Astrocyte of the cerebellum (primary cell): ENCODE measurements at regions not wholly inside any gene's neighbourhood (a gene's known extent, or its start where the extent isn't known, plus 50 kb on each side); places are given as distances from the start of the nearest gene placed in this dataset.

Experiments
- DNase-seq: peaks from one replicate; pipeline ENCODE4 v3.0.0-alpha.2; 2011; ENCODE audit warnings: low read depth
- H3K4me3 ChIP-seq: 2 replicates; pipeline ENCODE4 v1.5.1; 2011; ENCODE audit warnings: mild to moderate bottlenecking, low read depth, low read length, moderate library complexity
- in situ Hi-C: cut with HindIII; loops from 2 replicates; pipeline ENCODE4 v1.10.0; 2017; ENCODE audit warnings: low sequenced_read_pairs
- TF ChIP-seq, protein P1 (sequence below): IDR thresholded peaks from 2 replicates; pipeline ENCODE4 v1.5.1; 2012; ENCODE audit warnings: low read length, low read depth, moderate library complexity, mild to moderate bottlenecking; ENCODE audit errors: missing control alignments

GRCh38 chrX:35743331-35743730 is 54.8 kb upstream of the MAGEB16 start:
- in situ Hi-C loops: no loop called here
- TF ChIP-seq, protein P1, sequence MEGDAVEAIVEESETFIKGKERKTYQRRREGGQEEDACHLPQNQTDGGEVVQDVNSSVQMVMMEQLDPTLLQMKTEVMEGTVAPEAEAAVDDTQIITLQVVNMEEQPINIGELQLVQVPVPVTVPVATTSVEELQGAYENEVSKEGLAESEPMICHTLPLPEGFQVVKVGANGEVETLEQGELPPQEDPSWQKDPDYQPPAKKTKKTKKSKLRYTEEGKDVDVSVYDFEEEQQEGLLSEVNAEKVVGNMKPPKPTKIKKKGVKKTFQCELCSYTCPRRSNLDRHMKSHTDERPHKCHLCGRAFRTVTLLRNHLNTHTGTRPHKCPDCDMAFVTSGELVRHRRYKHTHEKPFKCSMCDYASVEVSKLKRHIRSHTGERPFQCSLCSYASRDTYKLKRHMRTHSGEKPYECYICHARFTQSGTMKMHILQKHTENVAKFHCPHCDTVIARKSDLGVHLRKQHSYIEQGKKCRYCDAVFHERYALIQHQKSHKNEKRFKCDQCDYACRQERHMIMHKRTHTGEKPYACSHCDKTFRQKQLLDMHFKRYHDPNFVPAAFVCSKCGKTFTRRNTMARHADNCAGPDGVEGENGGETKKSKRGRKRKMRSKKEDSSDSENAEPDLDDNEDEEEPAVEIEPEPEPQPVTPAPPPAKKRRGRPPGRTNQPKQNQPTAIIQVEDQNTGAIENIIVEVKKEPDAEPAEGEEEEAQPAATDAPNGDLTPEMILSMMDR: no peak
- DNase-seq: no peak
- H3K4me3 ChIP-seq: no peak overlapping the region
